NCI-H345 (cell line): ENCODE measurements at regions not wholly inside any gene's neighbourhood (a gene's known extent, or its start where the extent isn't known, plus 50 kb on each side); places are given as distances from the start of the nearest gene placed in this dataset.

Experiments
- DNase-seq: peaks from one replicate; lab custom pipeline; 2025; lab: John Stamatoyannopoulos, UW

DNA sequence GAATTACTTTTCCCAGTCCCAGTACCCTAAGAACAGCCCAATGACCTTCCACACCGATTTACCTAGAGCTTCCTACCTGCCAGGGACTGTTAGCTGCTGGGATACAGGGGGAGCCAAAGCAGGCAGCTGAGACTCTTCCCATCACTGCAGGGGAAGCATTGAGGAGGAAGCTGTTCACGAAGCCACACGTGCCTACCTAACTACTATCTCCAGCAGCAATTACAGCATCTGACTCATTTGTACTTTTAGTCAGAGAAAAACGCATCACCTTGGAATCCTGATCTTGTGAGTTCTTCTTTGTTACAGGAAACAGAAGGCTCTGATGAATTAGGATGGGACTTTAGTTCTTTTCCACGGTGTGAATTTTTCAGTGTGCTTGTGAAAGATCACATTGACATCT lies 113.7 kb upstream of the DHX40 start:
- no peak for DNase-seq

DNA sequence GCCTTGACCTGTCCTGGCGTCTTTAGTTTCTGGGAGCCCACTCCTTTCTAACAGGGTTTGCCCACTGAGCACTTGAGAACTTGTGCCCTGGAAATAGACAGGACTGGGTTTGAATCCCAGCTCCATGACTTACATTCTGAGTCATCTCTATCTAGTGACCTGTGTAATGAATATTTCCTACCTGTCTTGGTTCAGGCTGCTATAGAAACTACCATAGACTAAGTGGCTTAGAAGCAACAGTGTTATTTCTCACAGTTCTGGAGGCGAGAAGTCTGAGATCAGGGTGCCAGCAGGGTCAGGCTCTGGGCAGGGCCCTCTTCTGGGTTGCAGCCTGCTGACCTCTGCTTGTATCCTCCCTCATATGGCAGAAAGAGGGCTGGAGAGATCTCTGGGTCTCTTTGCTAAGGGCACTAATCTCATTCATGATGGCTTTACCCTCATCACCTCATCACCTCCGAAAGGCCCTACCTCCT lies 110.7 kb upstream of the DHX40 start:
- no peak for DNase-seq

DNA sequence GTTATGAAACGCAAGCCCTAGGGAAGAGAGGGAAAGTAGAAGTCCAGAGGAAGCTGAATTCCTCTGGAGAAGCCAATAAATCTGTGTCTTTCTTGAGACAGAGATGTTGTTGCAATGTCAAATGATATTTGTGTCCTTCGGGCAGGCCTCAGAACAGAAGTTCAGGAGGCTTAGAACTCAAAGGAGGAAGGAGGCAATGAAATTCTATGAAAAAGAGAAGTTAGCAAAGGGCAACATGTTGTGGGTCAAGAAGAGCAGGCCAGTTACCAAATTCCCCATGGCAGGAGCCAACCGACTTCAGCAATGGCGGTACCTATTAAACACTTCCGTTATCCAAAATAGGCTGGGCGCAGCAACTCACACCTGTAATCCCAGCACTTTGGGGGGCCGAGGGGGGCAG lies 109.0 kb upstream of the DHX40 start:
- no peak for DNase-seq

DNA sequence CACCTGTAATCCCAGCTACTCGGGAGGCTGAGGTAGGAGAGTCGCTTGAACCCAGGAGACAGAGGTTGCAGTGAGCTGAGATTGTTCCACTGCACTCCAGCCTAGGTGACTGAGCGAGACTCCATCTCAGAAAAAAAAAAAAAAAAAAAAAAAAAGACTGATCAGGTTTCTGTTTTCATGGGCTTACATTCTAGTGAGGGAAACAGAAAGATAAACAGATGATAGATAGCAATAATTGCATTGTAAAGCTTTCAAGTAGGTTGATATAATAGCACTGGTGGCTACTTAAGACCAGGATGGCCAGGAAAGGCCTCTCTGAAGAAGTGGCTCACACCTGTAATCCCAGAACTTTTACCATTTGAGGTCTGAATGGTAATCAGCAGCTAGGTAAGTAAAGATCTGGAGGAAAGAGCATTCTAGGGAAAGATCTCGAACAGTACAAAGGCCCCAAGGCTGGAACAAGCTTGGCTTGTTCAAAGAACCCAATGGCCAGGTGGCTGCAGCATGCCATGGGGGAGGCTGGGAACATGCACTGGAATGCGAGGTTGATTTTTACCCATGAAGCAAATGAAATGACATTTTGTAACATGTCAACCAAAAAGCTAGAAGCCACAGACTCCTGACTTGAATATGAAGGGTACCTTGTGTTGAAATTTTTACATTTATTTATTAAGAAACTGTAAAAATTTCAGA lies 108.3 kb upstream of the DHX40 start:
- DNase-seq, result no peak

- no peak for DNase-seq
These were observed 103.0 kb upstream of the DHX40 start for GRCh38 chr17:59462385-59462784.

GRCh38 chr17:59464246-59464645 lies 101.2 kb upstream of the DHX40 start:
- DNase-seq, result no peak

- no peak for DNase-seq
These were observed 99.5 kb upstream of the DHX40 start for GRCh38 chr17:59465949-59466307.

- DNase-seq, result no peak
These were observed 98.2 kb upstream of the DHX40 start for GRCh38 chr17:59466946-59467801.

DNA sequence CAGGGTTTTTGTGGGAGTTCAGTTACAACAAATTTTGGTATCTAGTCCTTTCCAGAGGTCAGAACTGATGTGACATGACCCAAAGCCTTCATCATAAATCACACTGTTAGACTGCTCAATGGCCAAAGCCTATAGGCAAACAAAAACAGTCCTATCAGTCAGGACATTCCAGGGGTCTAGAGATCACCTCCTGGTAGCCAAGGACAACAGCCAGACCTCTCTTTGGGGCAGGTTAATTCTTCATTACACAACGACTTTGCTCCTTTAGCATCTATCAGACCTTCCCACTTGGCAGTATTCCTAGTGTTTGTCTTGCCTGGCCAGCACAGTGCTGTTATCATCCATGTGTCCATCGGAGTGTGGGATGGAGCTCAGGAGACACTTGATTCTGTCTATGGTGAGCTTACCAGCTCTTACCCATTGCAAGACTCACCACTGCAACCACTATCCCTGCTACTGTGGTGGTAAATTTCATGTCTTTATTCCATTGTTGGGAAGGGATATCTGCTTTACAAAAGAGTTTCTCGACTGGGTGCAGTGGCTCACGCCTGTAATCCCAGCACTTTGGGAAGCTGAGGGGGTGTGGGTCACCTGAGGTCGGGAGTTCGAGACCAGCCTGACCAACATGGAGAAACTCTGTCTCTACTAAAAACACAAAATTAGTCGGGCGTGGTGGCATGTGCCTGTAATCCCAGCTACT lies 95.5 kb upstream of the DHX40 start:
- DNase-seq, result no peak

- no peak for DNase-seq
These were observed 94.6 kb upstream of the DHX40 start for GRCh38 chr17:59470624-59471297.

DNA sequence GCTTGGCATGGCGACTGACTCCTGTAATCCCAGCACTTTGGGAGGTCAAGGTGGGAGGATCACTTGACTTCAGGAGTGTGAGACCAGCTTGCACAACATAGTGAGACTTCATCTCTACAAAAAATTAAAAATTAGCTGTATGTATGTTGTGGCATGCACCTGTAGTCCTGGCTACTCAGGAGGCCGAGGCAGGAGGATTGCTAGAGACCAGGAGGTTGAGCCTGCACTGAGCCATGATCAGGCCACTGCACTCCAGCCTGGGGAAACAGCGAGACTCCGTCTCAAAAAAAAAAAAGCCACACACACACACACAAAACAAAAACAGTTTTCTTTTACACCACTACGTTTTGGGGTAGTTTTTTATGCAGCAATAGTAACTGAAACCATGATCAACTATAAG lies 89.0 kb upstream of the DHX40 start:
- no peak for DNase-seq

DNA sequence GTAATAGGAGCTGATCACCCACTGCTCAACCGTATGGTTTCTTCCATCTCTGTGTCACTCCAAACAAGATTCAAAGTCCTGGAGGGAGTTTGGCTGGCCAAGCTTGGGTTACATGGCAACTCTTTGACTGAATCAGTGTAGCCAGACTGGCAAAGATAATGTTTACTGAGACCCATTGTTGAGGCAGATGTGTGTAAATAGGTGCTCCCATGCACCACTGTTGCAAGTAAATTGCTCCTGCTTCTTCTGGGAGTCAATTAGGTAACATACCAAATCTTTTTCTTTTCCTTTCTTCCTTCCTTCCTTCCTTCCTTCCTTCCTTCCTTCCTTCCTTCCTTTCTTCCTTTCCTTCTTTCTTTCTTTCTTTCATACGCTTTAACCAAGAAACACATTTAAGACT lies 86.3 kb upstream of the DHX40 start:
- DNase-seq, result no peak

GRCh38 chr17:59483860-59484259 lies 81.5 kb upstream of the DHX40 start:
- DNase-seq, result no peak

- no peak for DNase-seq
These were observed 80.4 kb upstream of the DHX40 start for GRCh38 chr17:59485015-59485414.

DNA sequence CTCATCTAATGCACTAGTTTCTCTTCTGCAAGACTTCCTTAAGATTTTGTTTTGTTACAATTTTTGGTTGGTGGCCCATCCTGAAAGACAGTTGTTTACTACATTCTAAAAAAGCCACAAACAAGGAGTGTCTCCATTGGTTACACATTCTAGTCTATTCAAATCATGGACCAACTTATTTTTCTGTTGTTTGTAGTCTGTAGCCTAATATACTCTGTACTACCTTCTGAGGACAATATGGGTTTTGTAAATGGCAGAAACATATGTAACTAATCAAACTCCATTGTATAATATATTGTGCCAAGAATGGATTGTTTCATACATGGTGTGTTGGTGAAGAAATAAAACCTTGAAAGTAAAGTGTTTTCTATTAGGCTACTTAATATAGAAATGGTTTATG lies 79.5 kb upstream of the DHX40 start:
- DNase-seq, result no peak

GRCh38 chr17:59487161-59487873 lies 78.1 kb upstream of the DHX40 start:
- DNase-seq, result no peak

- DNase-seq, result no peak
These were observed 76.6 kb upstream of the DHX40 start for GRCh38 chr17:59488805-59489204.

DNA sequence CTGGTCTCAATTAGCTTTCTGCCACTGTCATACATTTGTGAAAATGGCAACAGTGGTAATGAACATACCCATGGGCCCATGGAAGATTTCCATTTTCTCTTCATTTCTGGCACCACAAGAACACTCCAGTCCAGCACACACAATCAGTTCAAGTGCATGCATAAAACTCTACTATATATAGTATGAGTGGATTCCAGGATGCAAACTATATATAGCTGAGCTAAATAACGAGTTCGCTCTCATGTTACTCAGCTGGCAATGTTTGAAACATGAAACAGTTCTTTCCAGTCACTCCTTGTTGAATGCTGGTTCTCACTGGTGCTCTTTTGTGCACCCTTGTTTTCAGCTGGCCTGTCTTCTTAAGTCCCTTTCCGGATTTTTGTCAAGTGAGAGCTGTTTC lies 75.2 kb upstream of the DHX40 start:
- DNase-seq, result no peak

GRCh38 chr17:59491353-59492090 lies 73.9 kb upstream of the DHX40 start:
- DNase-seq, result no peak

- DNase-seq, result no peak
These were observed 73.3 kb upstream of the DHX40 start for GRCh38 chr17:59492091-59492451.

- DNase-seq, result no peak
These were observed 71.5 kb upstream of the DHX40 start for GRCh38 chr17:59493867-59494266.
